ENCODE measurements at regions not wholly inside any gene's neighbourhood (a gene's known extent, or its start where the extent isn't known, plus 50 kb on each side); places are given as distances from the start of the nearest gene placed in this dataset.

DNA sequence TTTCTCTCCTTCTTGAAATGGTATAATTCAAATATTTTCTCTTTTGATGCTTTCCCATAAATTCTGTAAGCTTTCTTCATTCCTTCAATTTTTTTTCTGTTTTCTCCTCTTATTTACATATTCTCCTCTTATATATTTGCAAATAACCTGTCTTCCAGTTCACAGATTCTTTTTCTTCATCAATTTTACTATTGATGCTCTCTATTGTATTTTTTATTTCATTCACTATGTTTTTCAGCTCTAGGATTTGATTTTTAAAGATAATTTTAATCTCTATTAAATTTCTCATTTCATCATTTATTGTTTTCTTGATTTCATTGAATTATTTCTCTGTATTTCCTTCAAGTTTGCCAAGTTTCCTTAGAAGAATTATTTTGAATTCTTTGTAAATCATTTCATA lies 54.0 kb upstream of the PRPS1L1 start:
- no peak for DNase-seq

DNA sequence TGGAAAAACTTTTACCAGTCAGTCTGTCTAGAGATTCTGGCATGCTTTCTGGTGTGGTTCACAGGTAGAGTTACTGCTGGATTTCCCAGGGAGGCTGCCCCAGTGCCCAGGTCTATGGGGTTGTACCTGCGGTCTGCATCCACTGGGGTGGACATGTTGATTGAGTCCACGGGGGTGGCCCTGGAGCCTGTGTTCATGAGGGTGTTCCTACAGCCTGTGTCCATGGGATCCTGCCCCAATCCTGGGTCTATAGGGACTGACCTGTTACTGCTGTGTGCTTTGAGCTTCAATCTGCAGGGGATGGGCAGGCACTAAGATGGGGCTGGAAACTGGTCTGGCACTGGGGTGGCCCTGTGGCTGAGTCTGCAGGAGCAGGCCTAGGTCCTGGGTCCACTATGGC lies 54.5 kb upstream of the PRPS1L1 start:
- DNase-seq: no peak

DNA sequence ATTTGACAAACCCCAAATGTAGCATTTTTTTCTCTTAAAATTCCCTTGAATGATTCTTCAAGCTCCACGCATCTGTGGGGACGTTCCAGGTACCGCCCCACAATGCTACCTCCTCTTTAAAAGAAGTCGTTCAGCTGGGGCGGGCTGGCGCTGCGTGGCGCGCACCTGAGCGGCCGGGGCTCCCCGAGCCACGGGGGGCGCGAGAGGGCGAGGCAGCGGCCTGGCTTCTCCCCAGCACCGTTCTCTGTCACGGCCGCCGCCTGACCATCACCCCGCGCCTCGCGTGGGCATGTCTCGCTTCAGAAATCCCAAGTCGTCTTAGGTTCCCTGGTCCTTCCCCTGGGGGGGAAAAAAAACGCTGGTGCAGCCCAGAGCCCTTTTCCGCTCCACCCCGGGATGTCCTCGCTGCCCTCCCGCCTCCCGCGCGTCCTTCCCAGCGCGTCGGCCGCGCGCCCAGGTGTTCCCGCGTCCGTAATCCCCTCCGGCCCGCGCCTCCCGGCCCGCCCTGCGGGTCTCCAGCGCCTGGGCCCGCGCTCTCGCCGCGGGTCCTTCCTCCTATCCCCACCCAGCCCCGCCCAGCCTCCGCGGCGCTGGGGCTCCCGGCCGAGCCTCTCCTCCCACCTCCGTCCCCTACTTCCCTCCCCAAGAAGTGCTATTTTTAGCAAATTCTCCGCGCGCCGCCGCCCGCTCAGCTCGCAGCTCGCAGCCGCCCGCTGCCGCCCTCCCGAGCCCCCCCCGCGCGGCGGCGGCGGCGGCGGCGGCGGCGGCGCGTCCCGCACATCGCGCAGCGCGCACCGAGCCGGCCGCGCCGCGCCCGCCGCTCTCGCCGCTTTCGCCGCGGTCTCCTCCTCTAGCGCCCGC lies 58.7 kb upstream of the PRPS1L1 start:
- DNase-seq: no peak

DNA sequence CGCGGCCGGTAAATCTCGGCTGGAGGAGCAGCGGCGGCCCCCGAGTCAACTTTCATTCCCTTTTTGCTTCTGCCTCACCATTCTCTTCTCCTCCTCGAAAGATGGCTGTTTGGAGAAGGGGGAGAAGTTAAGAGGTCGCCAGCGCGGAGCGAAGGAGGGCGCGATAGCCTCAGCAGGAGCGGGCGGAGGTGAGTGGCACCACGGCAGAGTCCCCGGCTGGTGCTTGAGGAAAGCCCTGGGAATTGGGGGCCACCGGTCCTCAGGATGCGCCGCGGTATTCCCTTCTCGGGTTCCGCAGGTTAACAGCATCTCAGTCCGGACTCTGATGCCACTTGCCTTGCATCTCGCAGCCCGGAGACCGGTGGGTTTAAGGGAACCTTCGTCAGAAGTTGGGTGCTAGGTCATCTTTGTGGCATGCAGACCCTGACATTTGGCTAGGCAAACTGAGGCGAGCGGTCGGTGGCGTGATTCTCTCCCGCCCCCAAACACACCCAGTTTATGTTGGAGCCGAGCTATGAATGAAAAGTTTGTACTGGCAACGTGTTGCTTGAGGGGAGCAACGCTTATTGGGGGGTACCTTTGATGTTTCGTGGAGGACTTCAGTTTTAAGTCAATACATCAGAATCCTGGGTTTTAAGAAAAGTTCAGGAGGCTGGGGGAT lies 59.5 kb upstream of the PRPS1L1 start:
- no peak for DNase-seq

DNA sequence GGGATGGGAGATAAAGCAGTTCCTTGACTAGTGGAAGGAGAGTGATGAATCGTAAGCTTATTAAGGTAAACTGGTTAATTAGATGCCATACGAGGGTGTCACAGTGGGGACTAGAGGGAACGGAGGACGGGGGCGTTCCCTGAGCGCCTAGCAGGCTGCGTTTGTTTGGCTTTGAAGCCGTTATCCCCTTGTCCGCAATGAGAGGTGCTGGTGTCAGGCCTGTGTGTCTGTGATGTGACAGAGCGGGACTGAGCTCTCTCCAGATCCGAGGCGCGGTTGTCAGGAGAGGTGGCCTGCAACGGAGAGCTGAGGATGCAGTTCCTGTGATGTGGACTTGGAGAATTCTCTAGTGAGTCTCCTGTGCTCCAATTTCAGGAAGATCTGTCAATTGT lies 60.0 kb upstream of the PRPS1L1 start:
- no peak for DNase-seq

DNA sequence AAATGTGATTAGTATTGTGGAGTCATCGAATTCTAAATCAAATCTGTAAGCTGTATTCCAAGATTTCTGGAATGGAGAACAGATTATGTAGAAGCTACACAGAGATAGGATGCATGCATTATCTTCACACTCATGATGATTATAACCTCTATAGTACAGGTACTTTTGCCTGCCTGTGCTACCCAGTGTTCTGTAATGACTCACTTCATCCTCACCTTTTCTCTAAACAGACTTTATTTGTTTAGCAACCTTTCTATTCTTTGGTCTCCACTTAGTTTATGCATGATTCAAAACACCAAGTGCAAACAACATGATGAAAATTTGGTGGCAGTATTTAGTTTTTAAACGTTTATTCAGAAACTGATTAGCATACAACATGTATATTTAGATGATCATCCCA lies 68.4 kb upstream of the PRPS1L1 start:
- DNase-seq: no peak

DNA sequence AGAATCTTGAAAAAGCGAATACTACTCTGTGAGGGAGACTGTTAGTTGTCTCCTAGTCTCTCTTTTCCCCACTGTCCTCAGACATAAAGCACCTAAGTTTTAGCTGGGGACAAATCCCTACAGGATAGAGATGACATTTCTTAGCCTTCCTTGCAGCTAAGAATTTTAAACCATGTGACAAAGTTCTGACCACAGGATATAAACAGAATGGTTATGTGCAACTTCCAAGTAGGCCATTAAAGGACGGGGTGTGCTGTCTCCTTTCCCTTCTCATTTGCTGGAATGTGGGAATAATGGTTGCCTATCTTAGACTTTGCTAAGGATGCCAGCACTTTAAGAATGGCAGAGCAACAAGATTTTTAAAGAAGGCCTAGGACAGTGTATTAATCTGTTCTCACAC lies 74.9 kb upstream of the PRPS1L1 start:
- no peak for DNase-seq

DNA sequence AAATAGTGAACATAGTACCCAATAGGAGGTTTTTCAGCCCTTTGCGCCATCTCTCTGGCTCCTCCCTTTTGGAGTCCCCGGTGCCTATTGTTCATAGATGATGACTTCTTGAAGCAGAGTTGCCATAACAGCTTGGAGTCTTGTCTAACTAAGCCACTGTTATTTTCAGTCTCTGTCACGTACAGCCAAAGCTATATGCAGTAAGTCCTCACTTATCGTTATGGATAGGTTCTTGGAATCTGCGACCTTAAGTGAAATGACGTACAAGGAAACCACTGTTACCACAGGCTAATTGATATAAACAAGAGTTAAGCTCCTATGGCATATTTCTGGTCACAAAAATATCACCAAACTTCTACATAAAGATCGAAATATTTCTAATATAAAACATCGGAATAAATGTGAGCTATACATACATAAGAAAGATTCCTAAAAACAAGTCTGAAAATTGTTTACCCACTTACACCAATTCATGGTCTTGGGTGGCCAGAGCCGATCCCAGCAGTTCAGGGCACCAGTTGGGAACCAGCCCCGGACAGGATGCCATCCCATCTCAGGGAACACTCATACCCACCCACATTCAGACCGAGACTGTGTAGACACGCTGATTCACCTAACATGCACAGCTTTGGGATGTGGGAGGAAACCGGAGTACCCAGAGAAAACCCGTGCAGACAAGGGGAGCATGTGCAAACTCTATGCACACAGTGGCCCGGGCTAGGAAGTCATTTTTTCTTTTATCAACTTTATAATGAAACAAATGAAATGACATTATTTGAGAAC lies 76.0 kb upstream of the PRPS1L1 start:
- DNase-seq: no peak

DNA sequence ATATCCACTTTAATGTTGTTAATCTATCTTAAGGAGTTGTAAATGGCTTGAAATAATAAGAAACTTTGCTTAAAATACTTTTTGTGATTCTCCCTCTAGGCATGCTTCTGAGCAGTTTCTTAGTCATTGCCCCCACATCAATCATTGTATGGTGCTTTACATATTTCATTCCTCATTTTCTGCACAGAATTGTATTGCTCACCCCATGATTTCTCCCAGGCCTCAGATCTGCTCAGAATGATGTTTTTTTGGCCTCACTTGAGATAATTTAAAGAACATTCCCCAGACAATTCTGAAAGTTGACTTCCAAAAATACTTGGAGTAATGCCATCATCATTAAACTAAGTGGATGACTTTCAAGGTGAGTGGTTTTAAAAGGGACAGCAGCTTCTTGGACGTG lies 82.1 kb upstream of the PRPS1L1 start:
- no peak for DNase-seq

DNA sequence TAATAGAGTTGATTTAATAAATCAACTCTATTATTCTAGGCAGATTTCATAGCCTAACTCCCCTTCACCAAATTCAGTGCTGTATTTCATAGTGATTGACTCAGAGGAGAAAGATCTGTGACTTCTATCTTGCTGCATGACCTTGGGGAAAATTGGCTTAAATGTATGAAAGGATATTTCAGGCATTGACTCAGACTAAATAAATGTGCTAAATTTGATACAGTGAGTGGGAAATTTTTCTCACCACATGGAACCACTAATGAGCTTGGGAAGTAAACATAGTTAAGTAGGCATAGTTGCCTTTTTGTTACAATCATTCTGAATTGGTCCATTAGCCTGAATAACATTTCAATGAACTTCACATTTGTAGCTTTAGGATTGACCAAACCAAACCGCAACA lies 89.0 kb upstream of the PRPS1L1 start:
- no peak for DNase-seq

DNA sequence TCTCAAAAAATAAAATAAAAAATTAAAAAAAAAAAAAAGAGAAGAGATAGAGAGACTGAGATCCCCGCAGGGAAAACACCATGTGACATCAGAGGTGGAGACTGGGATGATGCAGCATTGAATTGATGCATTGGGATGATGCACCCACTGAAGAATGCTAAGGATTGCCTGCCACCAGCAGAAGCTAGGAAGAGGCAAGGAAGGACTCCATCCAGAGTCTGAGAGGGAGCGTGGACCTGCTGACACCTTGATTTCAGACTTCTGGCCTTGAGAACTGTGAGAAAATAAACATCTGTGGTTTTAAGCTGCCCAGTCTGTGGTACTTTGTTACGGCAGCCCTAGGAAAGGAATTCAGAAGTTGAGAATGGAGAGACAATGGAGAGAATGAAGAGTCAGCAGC lies 89.8 kb upstream of the PRPS1L1 start:
- no peak for DNase-seq

DNA sequence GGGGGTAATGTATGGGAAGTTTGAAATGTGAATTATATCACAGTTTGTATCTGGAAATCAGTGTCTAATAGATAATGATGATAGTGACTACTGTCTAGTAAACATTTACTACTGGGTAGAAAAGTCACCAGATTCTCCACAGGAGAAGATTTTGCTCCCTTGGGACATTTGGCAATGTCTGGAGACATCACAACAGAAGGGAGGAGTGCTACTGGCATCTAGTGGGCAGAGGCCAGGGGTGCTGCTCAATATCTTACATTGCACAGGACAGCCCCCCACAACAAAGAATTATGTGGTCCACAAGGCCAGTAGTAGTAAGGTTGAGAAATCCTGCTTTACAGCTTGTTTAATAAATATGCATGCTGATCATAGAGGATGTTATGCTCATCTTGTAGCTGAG lies 92.3 kb upstream of the PRPS1L1 start:
- no peak for DNase-seq

DNA sequence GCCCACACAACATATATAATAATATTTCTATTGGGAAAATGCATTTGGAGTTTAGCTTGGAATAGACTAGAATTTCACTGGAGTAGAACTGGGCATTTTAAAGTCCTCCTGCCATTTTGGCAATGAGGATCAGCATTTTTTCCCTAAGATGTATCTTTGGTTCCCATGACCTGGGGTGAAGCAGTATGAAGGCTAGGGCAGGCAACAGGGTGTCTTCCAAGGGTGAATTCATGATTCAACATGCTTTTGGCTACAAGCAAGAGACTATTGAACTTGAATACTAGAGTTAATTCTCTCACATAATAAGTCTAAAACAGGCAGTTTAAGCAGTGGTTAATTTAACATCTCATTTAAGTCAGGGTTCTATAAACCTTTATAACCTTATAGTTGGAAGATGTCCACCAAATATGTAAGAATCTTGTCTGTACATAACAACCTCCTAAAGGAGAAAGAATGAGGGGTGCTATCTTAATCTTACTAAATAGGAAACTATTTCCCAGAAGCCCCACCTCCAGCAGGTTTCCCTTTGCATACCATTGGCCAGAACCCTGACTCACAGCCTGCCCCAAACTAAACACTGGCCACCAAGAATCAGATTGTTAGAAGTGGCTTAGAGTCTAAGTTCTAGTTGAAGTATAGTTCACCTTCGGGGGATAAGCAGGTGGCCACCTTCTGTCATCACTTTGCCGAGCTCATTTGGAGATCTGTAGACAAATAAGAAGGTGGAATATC lies 96.0 kb upstream of the PRPS1L1 start:
- DNase-seq: no peak

DNA sequence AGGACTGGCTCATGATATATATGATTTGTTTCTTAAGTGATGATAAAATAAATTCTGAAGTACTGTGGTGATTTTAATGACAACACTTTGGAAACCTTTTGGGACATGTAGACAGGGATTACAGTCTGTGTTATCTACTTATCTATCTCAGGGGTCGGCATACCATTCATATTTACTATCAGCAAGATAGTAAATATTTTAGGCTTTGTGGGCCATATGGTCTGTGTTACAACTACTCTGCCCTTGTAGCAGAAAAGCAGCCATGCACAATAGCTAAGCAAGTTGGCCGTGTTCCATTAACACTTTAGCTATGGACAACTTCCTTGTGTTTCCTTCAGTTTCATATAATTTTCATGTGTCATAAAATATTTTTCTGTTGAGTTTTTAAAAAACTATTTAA lies 97.8 kb upstream of the PRPS1L1 start:
- DNase-seq: no peak

DNA sequence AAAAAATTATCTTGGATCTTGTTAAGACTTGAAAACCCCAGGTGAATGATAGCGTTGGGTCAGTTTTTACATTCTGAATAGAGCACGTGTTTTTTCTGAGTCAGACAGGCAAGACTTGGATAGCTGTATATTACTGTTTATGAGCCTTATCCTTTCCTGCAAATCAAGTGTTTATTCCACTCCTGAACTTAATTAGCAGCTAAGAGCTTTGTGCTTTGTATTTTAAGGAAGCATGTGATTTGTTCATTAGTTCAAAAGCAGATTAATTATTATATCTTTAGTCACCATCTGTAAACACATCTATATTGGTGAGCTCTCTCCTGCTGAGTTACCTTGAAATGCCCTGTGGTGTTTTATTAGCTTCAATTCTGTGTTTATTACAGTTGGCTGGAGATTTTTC lies 98.6 kb upstream of the PRPS1L1 start:
- no peak for DNase-seq

DNA sequence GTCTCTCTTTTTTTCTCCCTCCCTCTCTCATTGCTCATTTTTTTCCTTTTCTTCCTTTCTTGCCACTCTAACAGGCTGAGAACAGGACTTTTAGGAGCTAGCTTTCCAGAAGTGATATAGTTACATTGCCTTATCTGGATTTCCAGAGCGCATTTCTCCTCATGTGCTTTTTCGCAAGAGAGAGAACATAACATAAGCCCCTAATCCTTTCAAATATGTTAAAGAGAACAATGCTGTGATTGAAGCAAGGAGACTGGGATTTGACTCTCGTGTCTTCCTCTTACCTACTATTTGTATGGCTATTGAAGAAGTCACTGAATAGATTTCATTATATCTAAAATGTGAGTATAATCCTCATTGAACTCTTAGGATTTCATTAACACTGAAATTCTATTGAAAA lies 101.2 kb upstream of the PRPS1L1 start:
- DNase-seq: no peak

DNA sequence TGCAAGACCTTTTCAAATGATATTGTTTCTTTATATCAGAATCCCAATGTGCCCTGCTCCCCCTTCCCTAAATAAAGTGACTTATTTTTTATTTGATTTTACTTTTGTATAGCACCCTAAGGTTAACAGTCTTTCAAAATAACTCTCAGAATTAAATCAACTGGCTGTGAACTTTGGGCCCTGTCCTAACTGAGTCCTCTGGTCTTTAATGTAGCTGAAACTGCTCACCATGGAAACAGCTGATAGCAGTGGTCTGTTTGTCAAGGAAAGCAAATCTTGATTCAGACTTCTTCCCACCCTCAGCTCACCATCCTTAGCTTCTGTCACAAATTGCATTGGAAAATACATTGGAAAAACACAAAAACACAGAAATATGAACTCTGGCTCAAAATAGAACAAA lies 105.2 kb upstream of the PRPS1L1 start:
- no peak for DNase-seq

DNA sequence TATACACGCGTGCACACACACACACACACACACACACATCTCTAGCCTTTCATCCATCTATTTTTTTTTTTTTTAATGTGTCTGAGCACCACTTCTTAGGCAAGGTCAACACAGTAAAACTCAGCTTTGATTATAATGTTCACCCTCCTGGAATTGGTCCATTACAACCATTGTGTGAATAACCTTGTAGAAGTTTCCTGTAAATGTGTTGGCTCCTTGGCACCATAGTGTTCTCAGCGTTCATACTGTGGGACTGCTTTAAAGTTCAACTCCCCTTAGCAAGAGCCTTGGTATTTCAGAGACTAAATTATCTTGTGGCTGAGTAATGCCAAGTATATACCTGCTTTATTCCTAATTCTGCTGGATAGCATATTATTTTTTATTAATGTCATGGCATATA lies 106.3 kb upstream of the PRPS1L1 start:
- no peak for DNase-seq

DNA sequence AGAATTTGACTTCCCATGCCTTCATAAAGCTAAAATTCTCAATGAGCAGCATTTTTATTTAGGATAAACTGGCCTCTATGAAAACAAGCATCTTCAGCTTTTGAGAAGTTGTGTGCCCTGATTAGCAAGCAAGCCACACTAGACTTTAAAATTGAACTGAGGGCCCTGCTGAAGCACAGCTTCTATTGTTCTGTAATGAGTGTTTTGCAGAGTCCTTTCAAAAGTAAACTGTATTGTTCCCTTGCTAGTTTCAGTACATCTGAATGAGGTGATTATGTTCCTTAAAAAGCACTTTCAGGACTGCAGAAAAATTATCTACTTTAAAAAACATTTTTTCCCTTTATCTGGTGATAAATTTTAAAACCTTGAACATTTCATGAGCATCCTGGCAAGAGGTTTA lies 113.3 kb upstream of the PRPS1L1 start:
- DNase-seq: no peak

DNA sequence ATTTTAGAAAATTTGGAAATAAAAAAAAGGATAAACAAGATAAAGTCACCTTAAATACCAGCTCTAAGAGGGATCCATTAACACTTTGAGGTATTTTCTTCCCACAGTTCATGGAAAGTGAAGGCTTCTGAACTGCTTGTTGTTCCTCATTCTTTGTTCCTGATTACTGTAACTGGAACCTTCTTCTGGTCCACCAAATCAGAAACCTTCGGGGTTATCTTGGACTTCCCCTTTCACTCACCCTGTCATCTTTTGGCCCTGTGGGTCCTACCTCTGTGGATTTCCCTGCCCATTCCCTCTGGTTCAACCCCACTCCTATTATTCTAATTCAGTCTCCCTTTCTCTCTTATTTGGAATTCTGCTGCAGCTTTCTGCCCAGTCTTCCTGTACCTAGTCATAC lies 116.5 kb upstream of the PRPS1L1 start:
- DNase-seq: no peak

DNA sequence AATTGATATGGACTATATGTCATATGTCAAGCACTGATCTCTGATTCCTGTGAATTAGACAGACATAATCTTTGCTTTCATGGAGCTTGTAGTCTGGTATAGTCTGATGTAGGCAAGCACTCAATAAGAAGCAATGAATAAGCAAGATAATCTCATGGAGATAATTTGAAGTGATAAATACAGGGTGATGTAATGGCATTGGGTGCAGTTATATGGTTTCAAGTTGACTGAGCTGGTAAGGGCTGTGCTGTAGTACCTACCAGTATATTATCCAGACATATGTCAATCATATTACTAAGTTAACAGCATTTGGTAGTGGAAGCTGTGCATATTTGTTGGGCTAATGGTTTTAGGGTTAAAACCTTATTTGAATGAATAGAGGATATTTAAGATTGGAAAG lies 117.5 kb upstream of the PRPS1L1 start:
- DNase-seq: no peak

DNA sequence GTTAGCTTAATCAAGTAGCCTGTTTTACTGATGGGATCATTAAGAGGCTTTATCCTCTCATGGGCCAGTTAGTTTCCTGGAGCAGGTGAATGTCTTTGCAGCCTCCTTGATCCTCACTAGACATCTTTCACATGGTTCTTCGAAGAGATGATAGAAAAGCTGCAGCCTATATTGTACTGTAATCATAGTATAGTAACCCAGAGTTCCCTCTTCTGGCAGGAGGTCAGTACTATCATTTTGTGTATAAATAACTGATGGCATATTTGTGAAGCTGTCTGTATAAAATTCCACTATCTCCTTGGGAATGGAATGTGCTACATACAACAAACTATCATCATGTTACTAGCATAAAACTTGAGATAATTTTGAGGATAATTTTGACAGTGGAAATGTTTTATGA lies 123.8 kb upstream of the PRPS1L1 start:
- DNase-seq: no peak

DNA sequence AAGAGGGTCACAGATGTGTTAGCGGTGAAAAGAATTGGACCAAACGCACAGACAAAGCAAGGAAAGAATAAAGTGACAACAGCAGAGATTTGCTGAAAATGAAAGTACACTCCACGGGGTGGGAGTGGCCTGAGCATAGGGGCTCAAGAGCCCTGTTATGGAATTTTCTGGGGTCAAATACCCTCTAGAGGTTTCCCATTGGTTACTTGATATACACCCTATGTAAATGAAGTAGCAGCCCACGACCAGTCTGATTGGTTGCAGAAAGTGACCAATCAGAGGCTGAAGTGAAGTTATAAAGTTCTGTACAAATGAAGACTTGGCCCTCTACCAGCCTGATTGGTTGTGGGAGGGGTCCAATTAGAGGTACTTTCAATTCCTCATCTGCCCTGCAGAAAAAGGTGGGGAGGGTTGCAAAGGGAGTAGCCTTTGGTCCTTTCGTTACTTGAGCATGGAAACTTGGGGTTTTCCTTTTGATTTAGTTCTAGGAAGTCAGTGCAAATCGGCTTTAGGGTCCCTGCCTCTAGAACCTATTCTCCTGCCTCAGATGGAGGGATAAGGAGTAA lies 125.6 kb upstream of the PRPS1L1 start:
- no peak for DNase-seq
